Prostate gland (tissue), 2 donors: ENCODE measurements at regions not wholly inside any gene's neighbourhood (a gene's known extent, or its start where the extent isn't known, plus 50 kb on each side); places are given as distances from the start of the nearest gene placed in this dataset.

Experiments used
- DNase-seq: peaks from one replicate; pipeline ENCODE4 v3.0.0-alpha.2; 2019; ENCODE audit warnings: low spot score
- H3K27ac ChIP-seq, 2 donors: fragments of 200-600 bp; sonication (generic); 2 replicates each; pipeline ENCODE4 v1.5.1; 2017 to 2019
- H3K27me3 ChIP-seq: fragments of 200-600 bp; sonication (generic); replicated peaks from 2 replicates; pipeline ENCODE4 v1.5.1; 2019; ENCODE audit not compliant: insufficient read depth
- H3K36me3 ChIP-seq, 2 donors: fragments of 200-600 bp; sonication (generic); 1 replicate in 1 of 2; 2 replicates in 1 of 2; pipeline versions ENCODE4 v1.5.1 to v1.8.1; 2017 to 2019
- H3K4me1 ChIP-seq: fragments of 200-600 bp; sonication (generic); replicated peaks from 2 replicates; pipeline ENCODE4 v1.5.1; 2019
- H3K4me3 ChIP-seq, 2 donors: fragments of 200-600 bp; sonication (generic); 2 replicates each; pipeline ENCODE4 v1.5.1; 2017 to 2019
- H3K9me3 ChIP-seq: fragments of 200-600 bp; sonication (generic); 2 replicates; pipeline ENCODE4 v1.5.1; 2017
- POLR2A ChIP-seq: fragments of 450-650 bp; IDR thresholded peaks from one replicate; pipeline ENCODE4 v1.6.1; 2016; ENCODE audit warnings: antibody characterized with exemption, mild to moderate bottlenecking
- POLR2AphosphoS5 ChIP-seq: sonication (generic); formaldehyde crosslinking; IDR thresholded peaks from one replicate; pipeline ENCODE4 v1.6.1; 2017; ENCODE audit warnings: antibody characterized with exemption
- WGBS: methylation state at CpG from one replicate; pipeline ENCODE4 v1.1.5; 2018; 5-methylcytosine and 5-hydroxymethylcytosine counted together
- intact Hi-C: fragments of 100-400 bp; cut with DNase I; formaldehyde crosslinking; loops from one replicate; pipeline ENCODE4 v1.14.2; 2022
- TF ChIP-seq, protein P1 (sequence below), 4 experiments: fragments of 200-600 bp in 2 of 4; fragments of 450-650 bp in 2 of 4; sonication (generic) in 2 of 4; IDR thresholded peaks; 1 replicate in 3 of 4; 2 replicates in 1 of 4; pipeline ENCODE4 v1.5.1; 2016 to 2019; ENCODE audit warnings: antibody characterized with exemption in 4 of 4, mild to moderate bottlenecking in 2 of 4, moderate library complexity in 2 of 4

- Histone ChIP-seq H3K4me3 (no peak overlapping the region), H3K9me3 (no peaks in the 10 kb centered on the region), H3K4me1 (no peaks in the 10 kb centered on the region), H3K36me3 (no peaks in the 10 kb centered on the region), H3K27me3 (no peaks in the 10 kb centered on the region), H3K27ac (no peak overlapping the region)
- intact Hi-C loops, result no loop called here
- no peak for DNase-seq
- WGBS, result 76% methylated on average over 2 of the region's 2 CpGs
- TF ChIP-seq POLR2AphosphoS5, result no peak
- TF ChIP-seq, protein P1, sequence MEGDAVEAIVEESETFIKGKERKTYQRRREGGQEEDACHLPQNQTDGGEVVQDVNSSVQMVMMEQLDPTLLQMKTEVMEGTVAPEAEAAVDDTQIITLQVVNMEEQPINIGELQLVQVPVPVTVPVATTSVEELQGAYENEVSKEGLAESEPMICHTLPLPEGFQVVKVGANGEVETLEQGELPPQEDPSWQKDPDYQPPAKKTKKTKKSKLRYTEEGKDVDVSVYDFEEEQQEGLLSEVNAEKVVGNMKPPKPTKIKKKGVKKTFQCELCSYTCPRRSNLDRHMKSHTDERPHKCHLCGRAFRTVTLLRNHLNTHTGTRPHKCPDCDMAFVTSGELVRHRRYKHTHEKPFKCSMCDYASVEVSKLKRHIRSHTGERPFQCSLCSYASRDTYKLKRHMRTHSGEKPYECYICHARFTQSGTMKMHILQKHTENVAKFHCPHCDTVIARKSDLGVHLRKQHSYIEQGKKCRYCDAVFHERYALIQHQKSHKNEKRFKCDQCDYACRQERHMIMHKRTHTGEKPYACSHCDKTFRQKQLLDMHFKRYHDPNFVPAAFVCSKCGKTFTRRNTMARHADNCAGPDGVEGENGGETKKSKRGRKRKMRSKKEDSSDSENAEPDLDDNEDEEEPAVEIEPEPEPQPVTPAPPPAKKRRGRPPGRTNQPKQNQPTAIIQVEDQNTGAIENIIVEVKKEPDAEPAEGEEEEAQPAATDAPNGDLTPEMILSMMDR (IDR thresholded peaks at IDR 0.05), result no peak
- TF ChIP-seq POLR2A, result no peak
Measured at GRCh38 chr10:2478656-2479055, 588.7 kb upstream of the PFKP start.

GRCh38 chr10:2476812-2477553 lies 590.4 kb upstream of the PFKP start:
- 68% methylated on average over 9 of the region's 9 CpGs for WGBS

GRCh38 chr10:2476218-2476811 lies 591.0 kb upstream of the PFKP start:
- DNase-seq, result no peak
- WGBS, result 82% methylated on average over 15 of the region's 15 CpGs

More at GRCh38 chr10:2476812-2477553, 590.4 kb upstream of the PFKP start:
- Histone ChIP-seq H3K27me3 (no peaks in the 10 kb centered on the region), H3K4me1 (no peaks in the 10 kb centered on the region), H3K9me3 (no peaks in the 10 kb centered on the region), H3K36me3 (no peaks in the 10 kb centered on the region), H3K4me3 (no peak overlapping the region), H3K27ac (no peak overlapping the region)
- TF ChIP-seq, protein P1 (IDR thresholded peaks at IDR 0.05), result no peak
- TF ChIP-seq POLR2AphosphoS5, result no peak
- no peak for TF ChIP-seq POLR2A
- intact Hi-C loops, result no loop called here
- DNase-seq, result no peak

DNA sequence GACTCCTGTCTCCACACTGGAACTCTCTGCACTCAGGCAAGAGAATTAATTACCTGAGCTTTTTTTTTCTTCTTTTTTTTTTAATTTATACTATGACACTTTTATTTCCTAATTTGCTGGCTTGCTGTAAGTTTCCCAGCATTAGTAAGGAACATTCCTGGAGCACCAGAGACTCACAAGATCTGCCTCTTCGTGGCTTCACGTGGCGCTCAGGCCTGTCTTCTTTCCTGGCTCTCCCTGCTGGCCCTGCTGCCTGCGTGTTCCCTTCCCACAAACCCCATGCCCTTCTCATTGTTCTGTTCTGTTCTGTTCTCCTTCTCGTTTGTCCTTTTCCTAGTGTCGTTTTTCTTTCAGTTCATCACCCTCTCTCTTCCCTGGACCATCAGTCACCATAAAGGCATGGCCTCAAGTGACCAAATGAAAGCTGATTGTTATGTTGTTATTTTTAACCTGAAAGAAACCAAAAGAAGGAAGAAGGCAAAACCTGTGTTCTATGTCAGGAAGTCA lies 591.6 kb upstream of the PFKP start:
- whole genome bisulfite sequencing, result 56% methylated on average over 6 of the region's 6 CpGs
- intact Hi-C loops, result no loop called here
- no peaks in the 10 kb centered on the region for H3K27me3 ChIP-seq

More at GRCh38 chr10:2476218-2476811, 591.0 kb upstream of the PFKP start:
- intact Hi-C loops, result no loop called here
- no peaks in the 10 kb centered on the region for H3K4me1 ChIP-seq
- H3K27me3 ChIP-seq, result no peaks in the 10 kb centered on the region
- H3K27ac ChIP-seq, result no peak overlapping the region
- H3K4me3 ChIP-seq, result no peak overlapping the region
- TF ChIP-seq POLR2A (no peak), POLR2AphosphoS5 (no peak)
- TF ChIP-seq, protein P1 (IDR thresholded peaks at IDR 0.05), result no peak
- no peaks in the 10 kb centered on the region for H3K9me3 ChIP-seq
- H3K36me3 ChIP-seq, result no peaks in the 10 kb centered on the region

More for the DNA sequence above, 591.6 kb upstream of the PFKP start:
- DNase-seq, result no peak
- H3K27ac ChIP-seq, result no peak overlapping the region
- no peaks in the 10 kb centered on the region for H3K36me3 ChIP-seq
- no peak overlapping the region for H3K4me3 ChIP-seq
- no peaks in the 10 kb centered on the region for H3K9me3 ChIP-seq
- no peak for TF ChIP-seq POLR2AphosphoS5
- no peak for TF ChIP-seq POLR2A
- TF ChIP-seq, protein P1 (IDR thresholded peaks at IDR 0.05), result no peak
- no peaks in the 10 kb centered on the region for H3K4me1 ChIP-seq
